IPS-18c (cell line): ENCODE measurements at regions not wholly inside any gene's neighbourhood (a gene's known extent, or its start where the extent isn't known, plus 50 kb on each side); places are given as distances from the start of the nearest gene placed in this dataset.

Source experiments
- H3K4me3 ChIP-seq: 2 replicates; pipeline ENCODE4 v1.7.0; 2013; ENCODE audit warnings: low read depth, mild to moderate bottlenecking, low read length, moderate library complexity; ENCODE audit not compliant: insufficient read depth
- H3K9me3 ChIP-seq: one replicate; pipeline ENCODE4 v1.6.1; 2013; ENCODE audit warnings: mild to moderate bottlenecking, low read length, moderate library complexity; ENCODE audit not compliant: control insufficient read depth, insufficient read depth

DNA sequence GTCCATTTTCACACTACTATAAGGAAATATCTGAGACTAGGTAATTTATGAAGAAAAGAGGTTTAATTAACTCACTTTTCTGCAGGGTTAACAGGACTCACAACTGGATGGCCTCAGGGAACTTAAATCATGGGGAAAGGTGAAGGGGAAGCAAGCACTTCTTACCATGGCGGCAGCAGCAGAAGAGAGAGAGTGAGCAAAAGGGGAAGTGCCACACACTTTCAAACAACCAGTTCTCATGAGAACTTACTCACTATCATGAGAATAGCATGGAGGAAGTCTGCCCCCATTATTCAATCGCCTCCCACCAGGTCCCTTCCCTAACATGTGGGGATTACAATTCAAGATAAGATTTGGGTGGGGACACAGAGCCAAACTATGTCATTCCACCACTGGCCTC lies 55.1 kb upstream of the NETO1 start:
- Histone ChIP-seq H3K4me3 (no peak overlapping the region), H3K9me3 (peaks cover 3% of the 10 kb centered on the region)
